ENCODE measurements at regions not wholly inside any gene's neighbourhood (a gene's known extent, or its start where the extent isn't known, plus 50 kb on each side); places are given as distances from the start of the nearest gene placed in this dataset.

- no peak for TF ChIP-seq CTCF (IDR thresholded peaks at IDR 0.05)
These were observed 894.9 kb upstream of the CTNND2 start for GRCh38 chr5:12799165-12799564.

GRCh38 chr5:12795333-12795663 is 891.1 kb upstream of the CTNND2 start:
- no peak for TF ChIP-seq CTCF (IDR thresholded peaks at IDR 0.05)
- H3K4me1 Mint-ChIP-seq (ENCODE audit: unreplicated experiment) = no peaks in the 10 kb centered on the region
- no peak for DNase-seq (ENCODE audit: extremely low spot score, unreplicated experiment)
- H3K27me3 Mint-ChIP-seq (ENCODE audit: unreplicated experiment) = no peaks in the 10 kb centered on the region
- H3K9me3 Mint-ChIP-seq (ENCODE audit: unreplicated experiment) = peaks cover 12% of the 10 kb centered on the region
- no peak overlapping the region for H3K27ac Mint-ChIP-seq (ENCODE audit: unreplicated experiment)
- H3K36me3 Mint-ChIP-seq (ENCODE audit: unreplicated experiment) = no peaks in the 10 kb centered on the region
- H3K4me3 Mint-ChIP-seq (ENCODE audit: unreplicated experiment) = no peak overlapping the region

More at GRCh38 chr5:12799165-12799564, 894.9 kb upstream of the CTNND2 start:
- H3K27me3 Mint-ChIP-seq (ENCODE audit: unreplicated experiment) = no peaks in the 10 kb centered on the region
- H3K4me3 Mint-ChIP-seq (ENCODE audit: unreplicated experiment) = no peak overlapping the region
- no peak for DNase-seq (ENCODE audit: extremely low spot score, unreplicated experiment)
- H3K27ac Mint-ChIP-seq (ENCODE audit: unreplicated experiment) = no peak overlapping the region
- H3K4me1 Mint-ChIP-seq (ENCODE audit: unreplicated experiment) = no peaks in the 10 kb centered on the region
- H3K9me3 Mint-ChIP-seq (ENCODE audit: unreplicated experiment) = peaks cover 7% of the 10 kb centered on the region
- no peaks in the 10 kb centered on the region for H3K36me3 Mint-ChIP-seq (ENCODE audit: unreplicated experiment)

- DNase-seq (ENCODE audit: extremely low spot score, unreplicated experiment) = no peak
- no peaks in the 10 kb centered on the region for H3K36me3 Mint-ChIP-seq (ENCODE audit: unreplicated experiment)
- H3K4me3 Mint-ChIP-seq (ENCODE audit: unreplicated experiment) = no peak overlapping the region
- no peak for TF ChIP-seq CTCF (IDR thresholded peaks at IDR 0.05)
- H3K27ac Mint-ChIP-seq (ENCODE audit: unreplicated experiment) = no peak overlapping the region
- peaks cover 12% of the 10 kb centered on the region for H3K9me3 Mint-ChIP-seq (ENCODE audit: unreplicated experiment)
- H3K4me1 Mint-ChIP-seq (ENCODE audit: unreplicated experiment) = no peaks in the 10 kb centered on the region
- no peaks in the 10 kb centered on the region for H3K27me3 Mint-ChIP-seq (ENCODE audit: unreplicated experiment)
These were observed 890.5 kb upstream of the CTNND2 start for GRCh38 chr5:12794476-12795332.

GRCh38 chr5:12793373-12793772 is 889.1 kb upstream of the CTNND2 start:
- no peak for TF ChIP-seq CTCF (IDR thresholded peaks at IDR 0.05)
- Mint-ChIP-seq H3K27ac (ENCODE audit: unreplicated experiment) (no peak overlapping the region), H3K4me1 (ENCODE audit: unreplicated experiment) (no peaks in the 10 kb centered on the region), H3K36me3 (ENCODE audit: unreplicated experiment) (no peaks in the 10 kb centered on the region), H3K27me3 (ENCODE audit: unreplicated experiment) (no peaks in the 10 kb centered on the region), H3K4me3 (ENCODE audit: unreplicated experiment) (no peak overlapping the region), H3K9me3 (ENCODE audit: unreplicated experiment) (peaks cover 12% of the 10 kb centered on the region)
- DNase-seq (ENCODE audit: extremely low spot score, unreplicated experiment) = no peak

DNA sequence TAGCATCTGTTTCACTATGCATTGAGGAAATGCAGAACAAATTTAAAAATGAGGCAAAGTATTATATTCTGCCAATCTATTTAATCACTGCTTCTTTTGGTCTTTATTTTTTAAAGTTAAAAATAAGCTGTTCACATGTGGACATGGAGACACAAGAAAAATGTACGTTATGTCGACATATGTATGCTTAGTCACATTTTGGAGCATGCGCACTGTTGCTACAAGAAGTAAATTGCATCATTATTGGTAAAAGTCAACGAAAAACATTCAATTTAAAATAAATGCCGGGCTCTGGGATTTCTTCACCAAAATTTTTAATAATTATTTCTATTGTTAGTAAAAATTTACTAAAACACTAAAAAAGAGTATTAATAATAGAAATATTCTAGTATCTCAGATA is 876.3 kb upstream of the CTNND2 start:
- TF ChIP-seq CTCF (IDR thresholded peaks at IDR 0.05) = no peak
- H3K27me3 Mint-ChIP-seq (ENCODE audit: unreplicated experiment) = no peaks in the 10 kb centered on the region
- H3K4me3 Mint-ChIP-seq (ENCODE audit: unreplicated experiment) = no peak overlapping the region
- H3K36me3 Mint-ChIP-seq (ENCODE audit: unreplicated experiment) = no peaks in the 10 kb centered on the region
- no peaks in the 10 kb centered on the region for H3K4me1 Mint-ChIP-seq (ENCODE audit: unreplicated experiment)
- no peak for DNase-seq (ENCODE audit: extremely low spot score, unreplicated experiment)
- H3K27ac Mint-ChIP-seq (ENCODE audit: unreplicated experiment) = no peak overlapping the region
- H3K9me3 Mint-ChIP-seq (ENCODE audit: unreplicated experiment) = no peaks in the 10 kb centered on the region
